GM10266 (cell line): ENCODE measurements at regions not wholly inside any gene's neighbourhood (a gene's known extent, or its start where the extent isn't known, plus 50 kb on each side); places are given as distances from the start of the nearest gene placed in this dataset.

Experiments
- DNase-seq: peaks from one replicate; pipeline ENCODE4 v3.0.0; 2012; ENCODE audit errors: extremely low spot score
- TF ChIP-seq, protein P1 (sequence below): IDR thresholded peaks from 2 replicates; pipeline ENCODE4 v1.5.1; 2012; ENCODE audit warnings: mild to moderate bottlenecking, low read depth; ENCODE audit not compliant: control insufficient read depth, insufficient read depth; ENCODE audit errors: missing control alignments

DNA sequence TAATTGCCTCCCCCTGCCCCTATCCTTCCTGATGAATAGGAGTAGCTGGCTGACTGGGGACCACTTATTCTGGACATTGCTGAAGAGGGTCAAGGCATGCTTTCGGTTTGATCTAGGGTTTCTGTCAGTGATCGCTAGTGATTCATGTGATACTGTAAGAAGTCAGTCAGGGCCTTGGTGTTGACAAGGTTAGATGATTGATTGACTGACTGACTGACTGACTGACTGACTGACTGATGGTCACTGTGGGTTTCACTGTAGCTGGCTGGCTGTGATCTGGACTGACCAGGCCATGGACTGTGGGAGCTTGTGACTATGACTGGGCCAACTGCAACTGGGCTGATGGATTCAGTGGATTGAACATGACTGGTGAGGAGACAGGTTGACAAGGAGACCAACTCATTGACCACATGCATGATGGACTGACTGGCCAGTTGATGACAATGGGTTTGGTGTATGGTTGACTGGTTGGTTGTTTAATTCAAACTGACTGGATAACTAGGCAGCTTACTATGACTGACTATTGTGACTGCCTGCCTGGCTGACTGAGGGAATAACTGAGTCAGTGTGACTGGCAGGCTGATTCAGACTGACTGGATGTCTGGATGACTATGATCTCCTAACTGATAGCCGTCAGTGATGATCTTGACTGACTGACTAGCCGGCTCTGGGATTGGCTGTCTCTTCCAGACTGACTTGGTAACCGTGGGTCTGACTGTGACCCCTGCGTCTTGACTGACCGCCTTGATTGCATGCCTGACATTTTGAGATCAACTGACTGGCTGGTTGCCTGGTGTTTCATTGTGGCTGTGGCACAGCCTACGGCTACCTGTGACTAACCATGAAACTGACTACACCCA, 509.9 kb downstream of the SHQ1 start:
- TF ChIP-seq, protein P1, sequence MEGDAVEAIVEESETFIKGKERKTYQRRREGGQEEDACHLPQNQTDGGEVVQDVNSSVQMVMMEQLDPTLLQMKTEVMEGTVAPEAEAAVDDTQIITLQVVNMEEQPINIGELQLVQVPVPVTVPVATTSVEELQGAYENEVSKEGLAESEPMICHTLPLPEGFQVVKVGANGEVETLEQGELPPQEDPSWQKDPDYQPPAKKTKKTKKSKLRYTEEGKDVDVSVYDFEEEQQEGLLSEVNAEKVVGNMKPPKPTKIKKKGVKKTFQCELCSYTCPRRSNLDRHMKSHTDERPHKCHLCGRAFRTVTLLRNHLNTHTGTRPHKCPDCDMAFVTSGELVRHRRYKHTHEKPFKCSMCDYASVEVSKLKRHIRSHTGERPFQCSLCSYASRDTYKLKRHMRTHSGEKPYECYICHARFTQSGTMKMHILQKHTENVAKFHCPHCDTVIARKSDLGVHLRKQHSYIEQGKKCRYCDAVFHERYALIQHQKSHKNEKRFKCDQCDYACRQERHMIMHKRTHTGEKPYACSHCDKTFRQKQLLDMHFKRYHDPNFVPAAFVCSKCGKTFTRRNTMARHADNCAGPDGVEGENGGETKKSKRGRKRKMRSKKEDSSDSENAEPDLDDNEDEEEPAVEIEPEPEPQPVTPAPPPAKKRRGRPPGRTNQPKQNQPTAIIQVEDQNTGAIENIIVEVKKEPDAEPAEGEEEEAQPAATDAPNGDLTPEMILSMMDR, result no peak
- no peak for DNase-seq

DNA sequence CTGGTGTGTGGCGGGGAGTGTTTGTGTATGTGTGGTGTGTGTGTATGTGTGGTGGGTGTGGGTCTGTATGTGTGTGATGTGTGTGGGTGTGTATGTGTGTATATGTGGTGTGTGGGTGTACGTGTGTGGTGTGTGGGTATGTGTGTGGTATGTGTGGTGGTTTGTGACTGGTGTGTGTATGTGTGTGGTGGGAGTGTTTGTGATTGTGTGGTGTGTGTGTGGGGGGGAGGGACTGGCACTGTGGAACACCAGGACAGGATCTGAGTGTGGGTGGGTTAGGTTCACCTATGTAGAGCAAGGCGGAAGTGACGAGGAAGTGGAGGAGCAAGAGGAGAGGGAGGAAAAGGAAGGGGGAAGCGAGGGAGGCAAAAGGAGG, 510.8 kb downstream of the SHQ1 start:
- no peak for DNase-seq
- TF ChIP-seq, protein P1, result no peak

DNA sequence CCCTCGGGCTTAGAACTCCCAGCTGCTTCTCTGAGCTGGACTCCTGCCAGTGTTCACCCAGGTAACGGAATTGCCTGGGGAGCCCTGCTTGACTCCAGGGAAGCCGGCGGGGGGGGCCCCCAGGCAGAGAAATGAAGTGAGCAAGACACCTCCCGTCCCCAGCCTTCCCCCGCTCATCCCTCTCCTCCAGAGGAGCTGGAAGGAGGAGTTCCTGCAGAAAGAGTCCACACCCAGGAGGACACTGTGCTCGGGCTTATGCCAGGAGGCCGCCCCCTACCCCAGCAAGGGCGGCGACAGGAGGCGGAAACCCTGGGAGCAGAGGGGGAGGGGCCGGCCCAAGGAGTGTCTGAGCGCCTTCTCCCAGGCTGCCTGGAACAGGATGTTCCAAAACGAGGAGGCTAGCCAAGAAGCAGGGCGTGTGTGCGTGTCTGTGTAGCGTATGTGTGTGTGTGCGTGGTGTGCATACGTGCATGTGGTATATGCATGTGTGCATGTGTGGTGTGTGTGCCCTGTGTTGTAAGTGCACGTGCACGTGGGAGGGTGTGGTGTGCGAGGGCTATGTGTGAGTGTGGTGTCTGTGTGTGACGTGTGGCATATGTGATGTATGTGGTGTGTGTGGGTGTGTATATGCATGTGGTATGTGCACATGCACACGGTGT, 511.3 kb downstream of the SHQ1 start:
- DNase-seq, result no peak
- TF ChIP-seq, protein P1, result no peak

DNA sequence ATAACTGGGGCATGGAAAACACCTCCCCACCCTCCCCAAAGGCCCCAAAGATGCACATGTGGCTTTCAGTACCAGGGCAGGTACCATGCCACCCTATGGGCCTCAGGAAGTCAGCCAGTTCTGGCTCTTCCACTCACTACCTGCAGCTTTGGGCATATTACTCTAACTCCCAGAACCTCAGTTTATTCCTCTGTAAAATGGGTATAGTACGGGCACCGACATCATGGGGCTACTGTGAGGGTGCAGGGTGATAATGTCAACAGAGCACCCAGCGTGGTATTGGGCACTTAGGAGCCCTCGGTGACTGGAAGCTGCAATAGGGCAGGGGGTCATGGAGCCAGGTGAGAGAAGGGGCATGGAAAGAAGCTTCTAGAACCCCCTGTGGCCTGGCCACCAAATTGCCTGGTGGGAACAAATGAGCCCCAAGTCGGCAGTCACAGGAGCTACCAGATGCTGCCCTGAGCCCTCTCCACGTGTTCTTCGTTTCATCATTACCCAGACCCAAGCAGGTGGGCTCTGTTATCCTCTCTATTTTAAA, 512.1 kb downstream of the SHQ1 start:
- DNase-seq, result no peak
- TF ChIP-seq, protein P1, result no peak

DNA sequence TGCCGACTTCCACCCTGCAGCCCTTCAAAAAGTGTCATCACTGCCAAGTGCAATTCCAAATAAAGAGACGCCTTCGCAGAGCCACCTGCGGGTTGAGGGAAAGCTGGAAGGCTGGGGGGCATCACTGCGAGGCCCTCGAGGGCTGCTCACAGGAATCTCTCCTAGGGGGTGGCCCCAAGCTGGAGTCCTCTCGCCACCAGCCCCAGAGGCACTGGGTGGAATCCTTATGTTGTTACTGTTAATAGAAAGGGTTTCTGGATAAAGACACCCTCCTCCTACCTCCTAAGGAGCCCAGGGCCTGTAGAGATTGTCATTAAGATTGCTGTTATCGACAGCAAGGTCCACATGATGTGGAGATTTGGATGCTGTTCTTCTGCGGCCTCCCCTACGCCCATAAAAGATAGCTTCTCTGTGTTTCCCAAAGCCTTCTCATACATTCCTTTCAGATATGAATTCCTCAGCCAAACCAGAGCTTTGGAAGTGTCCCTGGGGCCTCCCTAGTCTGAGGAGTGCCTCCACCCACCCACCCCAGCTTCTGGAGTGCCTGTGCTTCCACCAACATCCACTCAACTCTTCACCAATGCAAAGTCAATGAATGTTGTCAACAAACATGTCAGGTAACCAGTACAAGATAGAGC, 512.7 kb downstream of the SHQ1 start:
- no peak for DNase-seq
- TF ChIP-seq, protein P1, result no peak

DNA sequence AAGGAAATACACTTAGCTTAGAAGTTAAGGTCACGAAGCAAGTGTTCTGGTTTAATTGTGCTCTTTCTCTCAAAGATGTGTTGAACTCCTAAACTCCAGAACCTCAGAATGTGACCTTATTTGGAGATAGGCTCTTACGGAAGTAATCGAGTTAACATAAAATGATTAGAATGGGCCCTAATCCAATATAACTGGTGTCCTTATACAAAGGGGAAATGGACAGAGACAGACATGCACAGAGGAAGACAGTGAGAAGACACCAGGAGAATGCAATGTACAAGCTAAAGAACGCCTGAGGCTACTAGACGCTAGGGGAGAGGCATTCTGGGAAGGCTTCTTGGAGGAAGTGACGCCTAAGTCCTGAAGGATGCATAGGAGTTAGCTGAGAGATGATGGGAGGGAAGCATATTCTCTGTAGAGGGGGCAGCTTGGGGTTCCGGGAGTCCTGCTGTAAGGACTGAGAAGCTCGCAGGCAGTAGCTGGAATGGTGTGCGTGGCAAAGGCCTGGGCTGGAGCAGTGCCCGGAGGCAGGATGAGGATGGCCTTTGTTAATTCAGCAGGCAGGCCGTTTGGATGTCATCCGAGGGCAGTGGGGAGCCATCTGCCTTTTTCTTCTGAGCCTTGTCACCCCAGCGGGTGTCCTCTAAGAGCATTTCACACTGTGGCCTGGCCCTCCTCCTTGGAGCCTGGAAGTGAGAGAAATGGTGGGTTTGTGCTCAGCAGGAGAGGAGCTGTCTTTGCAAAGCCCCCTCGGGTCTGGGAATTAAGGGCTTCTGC, 513.4 kb downstream of the SHQ1 start:
- DNase-seq, result no peak

More for the DNA sequence above, 513.4 kb downstream of the SHQ1 start:
- TF ChIP-seq, protein P1, result no peak
